Glomerular visceral epithelial cell (primary cell): ENCODE measurements at regions not wholly inside any gene's neighbourhood (a gene's known extent, or its start where the extent isn't known, plus 50 kb on each side); places are given as distances from the start of the nearest gene placed in this dataset.

Experiments
- DNase-seq: peaks from one replicate; pipeline ENCODE4 v3.0.0-alpha.2; 2016; ENCODE audit errors: extremely low spot score

DNA sequence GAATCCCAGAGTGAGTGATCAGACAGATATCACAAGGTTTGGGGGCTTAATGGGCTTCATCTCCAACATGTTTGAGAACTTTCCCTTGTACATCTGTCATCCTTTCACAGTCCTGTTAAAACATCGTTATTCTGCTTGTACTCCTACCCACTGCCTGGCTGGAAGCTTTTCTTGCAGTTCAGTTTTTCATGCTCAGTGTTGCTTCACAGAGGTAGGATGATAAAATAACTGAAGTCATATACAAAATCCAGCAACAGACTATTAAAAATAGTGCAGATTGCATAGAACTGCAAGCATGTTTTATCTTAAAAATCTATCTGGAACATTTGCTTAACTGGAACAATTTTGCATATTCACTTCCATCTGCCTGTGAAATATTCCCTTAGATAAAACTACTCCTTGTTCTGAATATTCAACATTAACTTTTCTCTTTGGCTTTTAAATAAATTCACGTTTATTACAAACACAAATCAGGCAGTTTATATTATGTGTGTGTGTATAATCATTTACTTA lies 579.6 kb upstream of the IGFBP7 start:
- no peak for DNase-seq

DNA sequence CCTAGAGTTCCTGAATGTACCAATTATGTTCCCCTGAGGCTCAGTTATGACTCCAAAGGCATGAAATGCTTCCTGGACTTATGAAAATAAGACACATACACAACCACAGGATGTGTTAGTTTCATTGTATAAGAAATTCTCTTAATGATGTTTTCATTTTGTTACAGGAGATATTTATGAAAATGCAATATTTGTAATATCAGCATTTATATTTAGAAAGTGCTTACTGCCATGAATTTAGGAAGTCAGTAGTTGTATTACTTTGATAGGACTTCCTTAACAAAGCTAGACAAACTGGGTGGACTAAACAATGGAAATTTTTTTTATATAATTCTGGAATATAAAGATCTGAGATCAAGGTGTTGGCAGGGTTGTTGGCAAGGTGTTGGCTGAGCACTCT lies 572.1 kb upstream of the IGFBP7 start:
- no peak for DNase-seq

DNA sequence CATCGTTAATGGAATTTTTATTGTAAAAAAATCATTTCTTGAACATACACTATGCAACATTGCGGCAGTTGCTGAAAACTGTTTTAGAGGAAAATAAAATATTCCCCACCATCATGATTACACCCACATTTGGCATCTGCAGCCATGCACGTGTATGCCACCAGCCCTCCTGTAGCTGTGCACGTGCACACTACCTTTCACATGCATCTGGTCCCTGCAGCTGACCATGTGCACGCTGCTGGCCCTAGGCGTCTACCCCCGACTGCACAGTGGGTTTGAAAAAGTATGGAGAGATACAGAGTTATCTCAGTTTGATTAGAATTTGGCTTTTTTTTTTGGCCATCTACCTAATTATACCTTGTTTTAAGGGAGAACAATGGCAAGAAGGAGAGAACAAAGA lies 569.8 kb upstream of the IGFBP7 start:
- DNase-seq, result no peak

DNA sequence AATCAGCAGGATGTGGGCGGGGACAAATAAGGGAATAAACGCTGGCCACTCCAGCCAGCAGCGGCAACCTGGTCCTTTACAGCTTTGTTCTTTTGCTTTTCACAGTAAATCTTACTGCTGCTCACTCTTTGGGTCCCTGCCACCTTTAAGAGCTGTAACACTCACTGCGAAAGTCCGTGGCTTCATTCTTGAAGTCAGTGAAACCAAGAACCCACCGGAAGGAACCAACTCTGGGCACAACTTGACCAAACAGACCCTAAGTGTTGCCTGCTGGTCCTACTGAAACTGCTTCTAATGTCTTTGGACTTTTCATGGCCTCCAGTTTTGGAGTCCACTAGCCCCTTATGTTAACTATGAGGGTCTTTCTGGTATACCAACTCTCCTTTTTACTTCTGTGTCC lies 566.2 kb upstream of the IGFBP7 start:
- DNase-seq, result no peak

DNA sequence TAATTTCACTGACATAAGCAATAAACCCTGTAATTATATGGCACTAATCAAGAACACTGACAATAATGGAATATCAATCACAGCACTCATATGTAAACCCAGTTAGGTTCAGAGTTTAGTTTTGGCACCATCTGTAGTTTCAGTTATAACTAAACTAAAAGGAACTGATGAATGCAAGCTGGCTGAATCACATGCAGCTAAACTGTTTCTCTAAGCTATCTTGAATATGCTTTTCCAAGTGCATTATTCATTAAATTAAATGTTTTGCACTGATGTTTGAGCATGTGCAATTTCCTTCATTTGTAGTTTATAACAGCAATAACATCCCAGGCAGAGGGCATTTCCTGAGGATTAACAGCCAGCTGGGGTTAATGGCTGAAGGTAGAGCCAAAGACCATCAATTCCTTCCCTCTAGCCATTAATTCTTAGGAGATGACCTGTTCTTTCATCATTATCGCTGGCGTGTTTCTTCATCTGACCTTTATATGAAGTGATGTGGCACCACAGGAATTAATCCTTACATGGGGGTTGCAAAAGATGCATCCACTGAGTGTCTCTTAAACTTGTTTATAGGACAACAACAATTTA lies 562.8 kb upstream of the IGFBP7 start:
- DNase-seq, result no peak

DNA sequence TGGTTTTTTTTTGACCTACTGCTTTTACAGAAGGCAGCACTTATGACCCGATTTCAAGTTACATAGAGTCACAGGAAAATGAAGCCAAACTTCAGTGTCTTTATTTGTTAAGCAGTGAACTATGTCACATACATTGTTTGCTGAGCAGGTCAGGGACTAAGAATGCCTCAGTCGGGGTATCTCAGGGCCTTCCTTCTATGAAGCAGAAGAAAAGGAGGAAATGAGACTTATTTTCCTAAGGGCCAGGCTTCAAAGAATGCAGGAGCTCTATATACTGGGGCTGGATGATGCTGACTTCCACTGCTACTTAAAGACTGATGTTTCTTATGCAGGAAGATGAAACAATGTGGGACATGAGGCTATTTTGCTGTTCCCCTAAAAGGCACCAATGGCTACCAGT lies 558.4 kb upstream of the IGFBP7 start:
- DNase-seq, result no peak

DNA sequence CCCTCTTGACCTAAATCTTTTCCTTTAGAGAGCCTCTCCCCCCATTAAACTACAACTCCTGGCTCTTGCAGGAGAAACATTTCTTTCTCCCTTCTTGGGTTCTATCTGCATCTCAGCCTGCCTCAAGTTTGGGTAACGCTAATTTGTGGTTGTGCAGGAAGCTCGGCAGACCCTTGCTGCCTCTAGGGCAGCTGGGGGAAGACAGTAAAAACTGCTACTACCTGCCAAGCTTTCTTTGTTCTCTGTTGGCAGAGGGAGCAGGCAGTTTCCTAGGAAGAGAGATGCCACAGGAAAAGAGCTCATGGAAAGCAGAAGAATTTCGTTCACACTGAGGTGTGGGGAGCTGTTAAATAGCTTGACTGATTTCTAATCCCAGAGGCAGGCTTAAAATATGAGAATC lies 555.6 kb upstream of the IGFBP7 start:
- DNase-seq, result no peak

DNA sequence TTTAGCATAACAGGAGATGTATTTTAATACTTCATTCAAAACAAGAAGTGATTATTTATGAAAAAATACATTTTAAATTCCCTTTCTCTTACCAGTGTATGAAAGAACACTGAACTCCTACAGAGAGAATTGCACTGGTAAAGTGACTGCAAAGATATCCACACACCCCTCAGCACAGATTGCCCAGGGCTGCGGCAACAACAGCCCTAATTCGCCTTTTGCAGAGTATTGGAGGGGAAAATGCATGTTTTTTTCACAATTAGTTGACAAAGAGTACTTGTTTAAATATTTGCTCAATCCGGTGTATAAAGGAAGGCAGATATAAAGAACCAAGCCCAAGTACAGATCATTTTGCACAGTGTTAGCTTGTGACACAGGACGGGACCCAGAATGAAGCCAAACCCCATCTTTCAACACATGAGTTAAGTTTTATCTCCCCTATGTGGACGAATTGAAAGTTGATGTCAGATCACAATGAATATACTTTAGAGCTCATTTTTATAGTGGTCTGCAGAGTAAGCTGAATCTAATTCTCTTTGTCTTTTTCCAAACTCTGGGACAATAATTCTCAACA lies 551.4 kb upstream of the IGFBP7 start:
- DNase-seq, result no peak

DNA sequence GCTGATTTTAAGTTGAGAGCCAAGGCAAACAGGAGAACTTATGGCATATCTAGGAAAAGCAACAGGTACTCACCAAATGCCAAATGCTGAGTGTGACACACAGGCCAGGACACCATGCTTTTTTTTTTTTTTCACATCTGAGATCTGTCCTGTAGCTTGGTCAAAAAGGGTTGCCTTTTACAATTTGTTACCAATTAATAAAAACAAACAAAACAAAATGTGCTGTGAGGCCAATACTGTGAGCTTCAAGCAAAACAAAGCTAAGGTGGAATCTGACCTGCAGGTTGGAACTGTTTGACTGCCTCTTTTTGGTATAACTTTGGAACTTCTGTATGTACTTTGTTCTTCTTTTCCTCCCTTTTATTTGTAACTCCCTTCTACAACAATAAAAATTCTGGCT lies 548.5 kb upstream of the IGFBP7 start:
- no peak for DNase-seq

DNA sequence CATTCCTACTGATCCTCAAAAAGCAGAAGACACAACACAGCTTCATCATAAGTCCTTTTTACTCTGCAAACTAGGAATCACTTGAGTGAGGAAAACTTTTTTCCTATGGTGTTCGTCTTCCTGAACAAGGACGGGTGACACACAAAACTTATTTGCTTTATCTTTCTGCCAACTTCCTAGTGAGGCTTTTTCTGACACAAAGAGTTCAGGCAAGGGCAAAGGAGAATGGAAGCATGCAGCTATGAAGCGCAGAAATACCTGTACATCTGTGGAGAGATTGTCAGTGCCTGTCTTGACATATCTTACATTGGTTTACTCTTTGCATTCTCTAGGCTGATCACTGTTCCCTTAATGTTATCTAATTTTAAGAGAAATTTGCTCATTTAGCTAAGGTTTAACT lies 548.0 kb upstream of the IGFBP7 start:
- no peak for DNase-seq

DNA sequence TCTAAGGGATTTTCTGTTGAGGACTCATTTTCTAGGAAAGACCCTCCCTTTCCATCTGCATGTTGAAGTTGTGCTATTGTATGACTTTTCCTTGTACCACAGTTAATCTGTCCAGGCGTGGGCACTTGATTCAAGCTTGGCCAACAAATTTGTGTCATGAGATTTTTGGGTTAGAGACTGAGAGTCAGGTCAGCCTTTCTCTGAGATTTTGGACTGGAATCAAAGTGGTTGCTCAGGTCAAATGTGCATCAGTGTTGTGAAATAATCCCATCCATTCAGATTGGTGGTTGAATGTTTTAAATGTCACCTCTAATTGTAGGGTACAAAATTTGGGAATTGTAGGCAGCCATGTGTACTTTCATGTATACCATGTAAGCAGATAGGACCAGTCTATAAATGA lies 545.2 kb upstream of the IGFBP7 start:
- DNase-seq, result no peak

DNA sequence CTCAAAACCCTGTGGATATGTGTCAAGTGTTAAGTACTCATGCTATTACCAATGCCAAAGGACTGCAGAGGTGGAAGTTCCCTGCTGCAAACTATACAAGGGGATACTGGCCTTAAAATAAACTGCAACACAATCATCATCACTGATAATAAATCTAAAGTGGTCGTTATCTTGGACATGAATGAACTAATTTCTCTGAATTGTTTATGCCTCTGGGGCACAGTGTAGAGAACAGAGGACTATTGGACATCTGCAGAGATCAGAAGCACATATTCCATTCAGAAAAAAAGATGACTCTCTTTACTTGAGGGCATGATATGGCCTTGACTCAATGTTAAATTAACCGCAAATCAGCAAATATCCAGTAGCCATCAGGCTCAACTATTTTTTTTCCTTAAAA lies 542.6 kb upstream of the IGFBP7 start:
- DNase-seq, result no peak

DNA sequence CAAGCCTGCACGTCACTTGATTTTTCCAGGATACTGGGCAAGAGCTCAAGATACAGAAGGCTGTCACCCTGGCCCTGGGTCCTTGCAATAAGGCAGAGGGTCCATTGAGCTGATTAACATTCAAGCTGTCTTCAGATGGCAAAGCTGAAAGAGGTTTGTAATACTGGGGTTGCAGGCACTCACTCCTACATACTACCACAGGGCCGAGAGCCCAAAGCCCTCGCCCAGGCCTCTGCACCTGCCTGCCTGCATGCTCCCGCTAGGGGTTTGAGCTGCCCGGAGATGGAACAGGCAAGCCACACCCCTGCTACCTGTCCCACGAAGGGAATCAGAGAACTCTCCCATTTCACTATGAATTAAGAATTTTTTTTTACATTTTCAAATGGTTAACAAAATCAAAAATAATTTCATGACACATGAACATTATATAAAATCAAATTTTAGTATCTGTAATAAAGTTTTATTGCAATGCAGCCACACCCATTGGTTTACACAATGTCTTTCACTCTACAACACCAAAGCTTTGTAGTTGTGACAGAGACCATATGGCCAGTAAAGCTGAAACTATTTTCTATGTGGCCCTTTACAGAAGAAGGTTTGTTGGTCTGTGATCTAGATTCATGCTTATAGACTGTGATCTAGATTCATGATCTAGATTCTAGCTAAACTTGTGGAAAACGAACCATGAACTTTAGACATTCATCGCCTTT lies 530.4 kb upstream of the IGFBP7 start:
- DNase-seq, result no peak

DNA sequence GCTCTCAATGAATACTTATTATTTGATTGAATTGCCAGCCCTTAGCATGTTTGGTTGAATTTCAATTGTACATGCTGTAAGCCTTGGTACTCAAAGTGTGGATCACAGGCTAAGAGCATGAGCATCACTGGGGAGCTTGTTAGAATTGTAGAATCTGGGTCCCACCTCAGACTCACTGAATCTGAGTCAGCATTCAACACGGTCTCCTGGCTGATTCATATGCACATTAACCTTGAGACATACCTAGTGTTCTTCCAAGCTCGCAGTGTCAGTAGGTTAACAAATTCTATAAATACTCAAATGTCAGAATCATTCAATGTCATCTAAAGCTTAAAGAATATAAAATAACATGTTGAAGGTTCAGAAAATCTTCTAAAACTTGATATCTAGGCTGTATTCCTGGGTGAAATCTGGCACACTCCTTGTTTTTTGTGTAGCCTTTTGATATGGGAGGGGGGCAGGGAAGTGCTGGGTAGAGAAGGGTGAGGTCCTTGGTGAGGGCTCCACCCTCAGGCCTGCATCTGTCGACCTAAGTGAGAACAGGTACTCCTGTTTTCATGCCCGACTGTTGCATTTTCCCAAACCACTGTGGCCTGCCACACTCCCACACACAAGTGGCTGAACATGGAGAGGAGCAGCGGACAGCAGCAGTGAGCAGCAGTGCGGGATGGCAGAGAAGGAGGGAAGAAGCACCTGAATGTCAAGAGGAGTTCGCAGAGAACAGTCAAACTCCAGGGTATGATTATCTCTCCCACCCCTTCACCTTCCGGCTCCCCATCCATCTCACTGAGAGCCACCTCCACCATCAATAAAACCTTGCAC lies 529.6 kb upstream of the IGFBP7 start:
- no peak for DNase-seq

DNA sequence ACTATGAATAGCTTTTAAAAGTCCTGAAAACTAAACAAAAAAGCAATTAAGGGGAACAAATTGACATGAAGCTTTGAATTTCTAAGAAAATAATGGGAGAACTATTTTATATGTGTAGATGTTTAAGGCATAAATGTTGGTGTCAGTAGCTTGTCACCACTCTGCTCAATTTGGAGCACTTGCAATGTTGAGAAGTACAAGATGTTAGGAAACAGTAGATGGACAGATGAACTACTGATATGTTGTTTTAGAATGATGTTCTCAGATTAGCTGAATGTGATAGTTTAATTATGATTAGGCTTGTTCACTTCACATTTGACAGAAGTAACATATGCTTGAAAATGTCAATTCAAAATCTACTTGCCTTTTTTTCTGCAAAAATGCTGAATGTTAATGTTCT lies 525.7 kb upstream of the IGFBP7 start:
- DNase-seq, result no peak

DNA sequence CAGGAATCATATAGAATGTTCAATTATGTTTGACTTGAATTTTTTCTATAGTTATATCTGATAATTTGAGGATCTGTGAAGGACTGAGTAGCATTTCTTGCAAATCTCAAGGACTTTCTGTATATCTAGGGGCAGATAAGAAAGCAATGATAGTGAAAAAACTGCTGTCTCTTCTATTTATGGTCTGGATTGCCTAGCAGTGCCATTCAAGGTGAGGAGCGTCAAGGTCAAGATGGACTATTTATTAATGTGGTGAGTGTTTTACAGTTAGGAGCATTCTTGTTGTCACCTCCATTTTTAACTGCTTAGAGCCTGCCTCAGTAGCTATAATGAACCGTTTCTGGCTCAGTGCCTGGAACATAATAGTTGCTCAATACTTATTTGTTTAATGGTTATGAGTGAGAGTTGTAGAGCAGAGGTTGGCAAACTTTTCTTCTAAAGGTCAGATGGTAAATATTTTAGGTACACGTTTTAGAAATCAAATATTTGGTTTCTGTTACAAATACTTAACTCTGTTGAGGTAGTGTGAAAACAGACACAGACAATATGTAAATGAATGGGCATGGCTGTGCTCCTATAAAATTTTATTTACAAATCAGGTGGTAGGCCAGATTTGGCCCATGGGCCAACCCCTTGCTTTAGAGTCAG lies 523.2 kb upstream of the IGFBP7 start:
- DNase-seq, result no peak

DNA sequence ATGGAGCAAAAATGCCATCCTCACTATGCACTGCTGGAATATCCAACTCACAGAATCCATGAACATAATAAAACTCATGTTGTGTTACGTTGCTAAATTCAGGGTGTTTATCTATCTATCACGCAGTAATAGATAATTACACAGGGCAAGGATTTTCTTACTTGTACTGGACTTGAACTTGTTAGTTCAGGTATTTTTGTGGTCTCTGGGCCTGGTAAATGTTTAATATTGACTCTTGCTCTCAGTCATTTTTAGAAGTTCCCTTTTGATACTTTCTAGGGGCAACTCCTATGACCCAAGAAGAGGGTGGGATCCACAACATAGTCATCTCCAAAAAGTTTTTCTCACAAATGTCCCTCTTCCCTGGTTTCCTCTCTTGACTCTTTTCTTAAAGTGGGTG lies 522.4 kb upstream of the IGFBP7 start:
- no peak for DNase-seq

DNA sequence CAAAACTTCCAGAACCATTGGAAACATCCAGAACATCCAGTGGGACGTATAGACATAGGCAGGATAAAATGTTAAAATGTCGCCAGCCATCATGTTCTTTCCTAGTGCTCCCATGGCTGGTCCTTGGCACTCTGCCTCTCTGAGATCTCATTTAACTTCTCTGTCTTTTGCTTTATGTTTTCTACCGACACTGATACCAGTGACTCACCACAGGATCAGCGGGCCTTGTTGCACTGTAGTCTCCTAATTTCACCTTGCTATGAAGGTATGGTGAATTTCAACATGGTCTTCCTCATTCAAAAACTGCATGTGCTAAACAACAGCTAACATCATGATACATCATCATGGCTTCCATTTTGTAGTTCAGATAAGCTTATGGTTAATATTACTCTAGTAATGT lies 521.0 kb upstream of the IGFBP7 start:
- no peak for DNase-seq

DNA sequence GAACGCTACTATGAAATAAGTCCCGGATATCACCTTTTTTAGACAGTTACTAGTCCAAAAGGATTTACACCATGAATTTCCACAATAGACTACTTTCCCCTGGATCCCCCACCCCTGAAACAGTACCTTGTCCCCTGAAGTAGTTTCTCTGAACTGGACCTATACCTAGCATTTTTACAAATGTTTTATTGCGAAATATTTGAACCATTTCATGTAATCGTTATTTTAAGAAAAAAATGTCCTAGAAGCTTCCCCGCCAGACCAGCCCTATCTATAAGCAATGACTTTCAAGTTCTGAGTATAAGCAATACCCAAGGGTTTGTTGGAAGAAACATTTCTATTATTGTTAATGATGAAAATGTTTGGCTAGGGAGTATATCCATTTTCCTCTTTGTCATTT lies 517.8 kb upstream of the IGFBP7 start:
- no peak for DNase-seq

DNA sequence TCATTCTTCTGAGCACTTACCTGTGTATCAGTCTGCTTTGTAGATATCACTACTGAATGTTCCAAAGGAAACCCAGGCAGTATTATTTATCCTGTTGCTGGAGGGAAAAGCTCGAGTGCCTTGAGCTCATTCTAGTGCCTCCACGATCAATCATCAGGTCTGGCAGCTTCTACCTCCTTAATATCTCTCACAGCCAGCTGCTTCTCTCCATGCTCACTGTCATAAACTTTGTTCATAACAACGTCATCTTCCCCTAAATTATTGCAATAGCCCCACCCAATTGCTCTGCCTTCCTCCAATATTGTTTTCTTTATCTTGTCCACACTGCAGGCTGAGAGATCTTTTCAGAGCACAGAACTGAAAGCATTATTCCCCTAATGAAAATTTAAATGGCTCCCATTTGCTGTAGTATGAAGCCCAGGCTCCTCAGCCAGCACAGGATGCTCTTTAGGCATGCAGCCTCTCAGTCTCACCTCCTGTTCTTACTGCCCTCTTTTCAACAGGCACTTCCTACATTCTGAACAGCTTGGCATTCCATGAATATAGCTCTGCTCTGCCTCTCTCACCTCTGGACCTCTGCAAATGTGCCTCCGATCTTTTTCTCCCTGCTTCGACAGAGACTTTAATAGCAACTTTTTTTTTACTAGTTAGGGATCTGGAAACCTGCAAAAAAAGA lies 504.2 kb upstream of the IGFBP7 start:
- no peak for DNase-seq

DNA sequence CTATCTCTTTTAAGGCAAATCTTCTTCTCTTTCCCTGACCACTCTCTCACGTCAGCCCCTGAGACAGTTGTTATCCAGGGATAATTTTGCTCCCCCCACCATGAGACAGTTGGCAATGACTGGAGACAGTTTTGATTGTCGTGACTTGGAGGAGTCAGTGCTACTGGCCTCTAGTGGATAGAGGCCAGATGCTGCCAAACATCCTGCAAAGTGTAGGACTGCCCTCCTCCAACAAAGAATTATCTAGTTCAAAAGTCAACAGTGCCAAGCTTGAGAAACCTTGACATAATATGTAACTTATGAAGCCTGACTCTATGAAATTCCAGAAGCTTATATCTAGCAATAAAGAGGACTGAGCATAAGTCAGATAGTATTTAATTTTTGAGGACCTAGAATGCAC lies 502.1 kb upstream of the IGFBP7 start:
- no peak for DNase-seq
